CD4-positive, alpha-beta T cell treated with Interleukin-10 for 1 hour (primary cell): ENCODE measurements at regions not wholly inside any gene's neighbourhood (a gene's known extent, or its start where the extent isn't known, plus 50 kb on each side); places are given as distances from the start of the nearest gene placed in this dataset.
"Not testable (repeated sequence)": the region's sequence is repeated elsewhere in the genome, so short reads cannot be mapped to it uniquely, and the experiment has no call there.

ENCODE experiments used
- DNase-seq: peaks from one replicate; pipeline ENCODE4 v3.0.0-alpha.2; 2020

- no peak for DNase-seq
These were observed 162.3 kb downstream of the CPEB2 start for GRCh38 chr4:15164571-15164970.

GRCh38 chr4:15167743-15168142 lies 165.5 kb downstream of the CPEB2 start:
- no peak for DNase-seq

DNA sequence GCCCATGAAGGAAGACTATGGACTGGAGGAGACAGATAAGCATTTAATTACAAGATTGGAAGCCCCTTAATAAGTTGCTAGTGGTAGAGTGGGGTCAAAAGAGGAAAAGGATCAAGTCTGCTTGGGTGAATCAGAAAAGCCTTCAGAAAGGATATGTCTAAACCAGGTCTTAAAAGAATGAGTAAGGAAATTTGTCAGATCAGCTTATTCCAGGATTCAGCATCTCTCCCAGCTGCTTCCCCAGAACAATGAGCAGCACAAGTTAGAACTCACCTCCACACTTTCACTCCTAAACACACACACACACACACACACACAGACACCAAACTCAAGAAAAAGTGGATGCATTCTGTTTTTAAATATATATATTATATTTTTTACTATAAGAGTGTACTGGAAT lies 166.5 kb downstream of the CPEB2 start:
- DNase-seq: no peak

- DNase-seq: no peak
These were observed 169.4 kb downstream of the CPEB2 start for GRCh38 chr4:15171725-15172124.

GRCh38 chr4:15173251-15173650 lies 171.0 kb downstream of the CPEB2 start:
- no peak for DNase-seq

DNA sequence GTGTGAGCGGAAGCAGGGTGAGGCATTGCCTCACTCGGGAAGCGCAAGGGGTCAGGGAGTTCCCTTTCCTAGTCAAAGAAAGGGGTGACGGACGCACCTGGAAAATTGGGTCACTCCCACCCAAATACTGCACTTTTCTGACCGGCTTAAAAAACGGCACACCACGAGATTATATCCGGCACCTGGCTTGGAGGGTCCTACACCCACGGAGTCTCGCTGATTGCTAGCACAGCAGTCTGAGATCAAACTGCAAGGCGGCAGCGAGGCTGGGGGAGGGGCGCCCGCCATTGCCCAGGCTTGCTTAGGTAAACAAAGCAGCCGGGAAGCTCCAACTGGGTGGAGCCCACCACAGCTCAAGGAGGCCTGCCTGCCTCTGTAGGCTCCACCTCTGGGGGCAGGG lies 171.9 kb downstream of the CPEB2 start:
- DNase-seq: not testable (repeated sequence)

DNA sequence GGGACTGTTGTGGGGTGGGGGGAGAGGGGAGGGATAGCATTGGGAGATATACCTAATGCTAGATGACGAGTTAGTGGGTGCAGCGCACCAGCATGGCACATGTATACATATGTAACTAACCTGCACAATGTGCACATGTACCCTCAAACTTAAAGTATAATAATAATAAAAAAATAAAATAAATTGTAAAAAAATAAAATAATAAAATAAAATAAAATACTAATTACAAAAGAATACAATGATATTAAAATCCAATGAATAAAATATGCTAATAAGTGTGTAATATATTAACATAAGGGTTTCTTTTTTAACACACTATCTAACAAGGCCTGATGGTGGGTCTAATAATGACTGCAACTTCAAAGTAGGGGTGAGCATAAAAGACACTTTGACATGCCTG lies 177.6 kb downstream of the CPEB2 start:
- DNase-seq: not testable (repeated sequence)

- DNase-seq: no peak
These were observed 180.4 kb downstream of the CPEB2 start for GRCh38 chr4:15182600-15183220.

DNA sequence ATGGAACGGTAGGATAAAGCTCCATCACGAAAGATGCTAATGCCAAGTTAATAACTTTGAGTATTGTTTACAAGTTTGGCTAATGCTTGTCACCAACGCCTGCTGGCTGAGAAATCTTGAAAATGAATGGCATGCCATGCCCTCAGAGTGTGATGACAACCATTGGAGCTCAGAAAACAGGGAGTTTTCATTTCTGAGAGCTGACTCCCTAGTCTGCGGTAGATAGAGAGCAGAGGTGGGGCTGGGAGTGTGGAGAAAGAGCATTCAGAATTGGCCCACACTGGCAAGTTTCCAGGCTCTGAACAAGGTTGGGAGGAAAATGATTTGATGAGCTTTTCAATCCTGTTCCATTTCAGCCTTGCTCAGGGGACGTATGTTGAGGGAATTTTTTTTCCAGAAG lies 183.9 kb downstream of the CPEB2 start:
- DNase-seq: no peak

- no peak for DNase-seq
These were observed 184.5 kb downstream of the CPEB2 start for GRCh38 chr4:15186806-15187205.

DNA sequence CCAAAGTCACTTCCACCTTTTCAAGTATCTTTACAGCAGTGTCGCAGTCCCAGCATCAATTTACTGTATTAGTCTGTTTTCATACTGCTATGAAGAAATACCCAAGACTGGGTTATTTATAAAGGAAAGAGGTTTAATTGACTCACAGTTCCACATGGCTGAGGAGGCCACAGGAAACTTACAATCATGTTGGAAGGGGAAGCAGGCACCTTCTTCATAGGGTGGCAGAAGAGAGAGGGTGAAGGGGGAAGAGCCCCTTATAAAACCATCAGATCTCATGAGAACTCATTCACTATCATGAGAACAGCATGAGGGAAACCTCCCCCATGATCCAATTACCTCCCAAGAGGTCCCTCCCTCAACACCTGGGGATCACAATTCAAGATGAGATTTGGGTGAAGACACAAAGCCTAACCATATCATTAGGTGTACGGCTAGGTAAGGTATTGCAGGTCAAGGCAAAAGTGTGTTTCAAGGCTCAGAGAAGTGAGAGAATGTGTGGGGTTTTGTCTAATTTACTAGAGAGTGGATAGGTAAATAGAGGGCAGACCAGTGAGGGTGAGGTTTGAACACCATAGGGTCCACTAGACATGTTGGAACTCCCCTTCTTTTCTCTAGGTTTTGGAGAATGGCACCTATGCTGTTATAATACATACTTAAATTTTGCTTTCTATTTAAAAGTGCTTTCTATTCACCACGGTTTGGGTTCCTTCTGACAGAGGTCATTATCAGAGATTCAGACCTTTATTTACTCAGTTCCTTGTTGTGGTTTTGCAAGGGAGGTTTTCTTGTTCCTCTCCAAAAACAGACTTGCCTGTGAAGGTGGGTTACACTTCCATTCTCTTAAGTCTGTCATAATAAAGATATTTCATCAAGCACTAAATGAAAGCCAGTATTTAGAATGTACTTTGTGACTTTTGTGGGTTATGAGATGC lies 186.6 kb downstream of the CPEB2 start:
- no peak for DNase-seq

- DNase-seq: no peak
These were observed 192.2 kb downstream of the CPEB2 start for GRCh38 chr4:15194520-15194919.

- no peak for DNase-seq
These were observed 194.7 kb downstream of the CPEB2 start for GRCh38 chr4:15197005-15197404.

DNA sequence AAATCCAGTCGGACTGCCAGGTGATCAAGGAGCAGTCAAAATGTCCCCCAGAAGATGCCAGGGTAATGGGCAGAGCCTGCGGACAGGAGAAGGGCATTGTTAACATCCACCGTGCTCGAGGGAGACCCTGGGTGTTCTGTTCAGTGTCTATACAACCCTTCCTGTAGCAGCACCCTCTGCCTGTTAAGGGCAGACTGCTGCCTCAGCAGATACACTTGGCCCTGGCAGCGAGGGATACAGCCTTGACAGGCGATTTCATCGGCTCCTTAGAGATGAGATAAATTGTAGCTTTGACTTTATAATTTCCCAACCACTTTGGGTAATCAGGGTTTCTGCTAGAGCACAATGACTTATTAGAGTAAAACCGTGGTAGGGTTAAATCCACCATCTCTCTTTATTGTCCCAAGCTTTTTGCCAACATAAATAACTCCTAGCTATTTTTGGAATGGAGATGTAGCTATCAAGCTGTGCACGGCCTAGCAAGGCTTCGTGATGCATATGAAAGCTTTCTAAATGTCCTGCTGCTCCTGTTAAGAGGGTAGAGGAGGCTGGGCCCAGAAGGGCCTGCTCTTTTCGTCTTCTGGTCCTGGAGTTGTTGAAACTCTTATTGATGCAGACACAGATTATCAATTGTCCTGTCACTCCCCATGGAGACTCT lies 195.9 kb downstream of the CPEB2 start:
- DNase-seq: no peak

- no peak for DNase-seq
These were observed 199.5 kb downstream of the CPEB2 start for GRCh38 chr4:15201782-15202181.

- DNase-seq: no peak
These were observed 200.2 kb downstream of the CPEB2 start for GRCh38 chr4:15202481-15202880.

- DNase-seq: not testable (repeated sequence)
These were observed 204.2 kb downstream of the CPEB2 start for GRCh38 chr4:15206526-15206925.

GRCh38 chr4:15213302-15213970 lies 211.2 kb downstream of the CPEB2 start:
- no peak for DNase-seq

- DNase-seq: no peak
These were observed 212.7 kb upstream of the C1QTNF7 start for GRCh38 chr4:15215109-15215508.

DNA sequence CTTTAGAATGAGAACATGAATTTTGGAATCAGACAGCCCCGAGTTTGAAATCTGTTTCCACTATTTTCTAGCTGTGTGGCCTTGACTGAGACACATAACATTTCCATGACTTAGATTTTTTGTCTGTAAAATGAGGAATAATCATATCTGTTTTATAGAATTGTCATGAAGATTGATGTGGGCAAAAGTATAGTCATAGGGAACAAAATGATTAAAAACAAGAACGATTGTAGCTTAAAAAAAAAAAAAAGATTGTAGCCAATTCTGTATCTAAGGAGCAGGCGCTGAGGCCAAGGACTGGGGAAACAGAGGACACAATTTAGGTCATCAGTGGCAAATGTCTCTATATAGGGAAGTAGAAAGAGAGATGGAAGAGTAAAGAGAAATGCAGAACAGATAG lies 201.6 kb upstream of the C1QTNF7 start:
- DNase-seq: no peak

- DNase-seq: peak; percentile 80
These were observed 196.4 kb upstream of the C1QTNF7 start for GRCh38 chr4:15231265-15232091.
